ENCODE measurements at regions not wholly inside any gene's neighbourhood (a gene's known extent, or its start where the extent isn't known, plus 50 kb on each side); places are given as distances from the start of the nearest gene placed in this dataset.

- Histone ChIP-seq H3K4me2 (ENCODE audit: low read depth, low read length) (peak overlapping the region; percentile 17), H3K9ac (ENCODE audit: low read depth, low read length) (no peak overlapping the region), H4K5ac (ENCODE audit: low read depth, low read length) (no peak overlapping the region), H2BK5ac (ENCODE audit: low read depth, low read length, poor library complexity, severe bottlenecking) (peak overlapping the region; percentile 68), H2BK120ac (ENCODE audit: low read depth, low read length) (peak overlapping the region; percentile 80; the same call in 1 of the 2 replicates), H3K18ac (ENCODE audit: low read depth, low read length) (no peak overlapping the region), H3K79me1 (ENCODE audit: low read depth in 1 of 2, low read length in 2 of 2) (no peaks in the 10 kb centered on the region), H3K14ac (replicated peaks; ENCODE audit: low read depth, low read length) (0 out of 2 replicates have a peak overlapping the region, but pooled peaks have one; percentile 53), H3K36me3 (ENCODE audit: control insufficient read depth, insufficient read depth, low read length) (no peaks in the 10 kb centered on the region), H4K91ac (ENCODE audit: insufficient read depth, low read depth, low read length) (no peak overlapping the region), H3K27ac (ENCODE audit: insufficient read depth, low read length) (peak overlapping the region; percentile 51; the same call in 1 of the 2 replicates), H4K20me1 (ENCODE audit: insufficient read depth, low read length) (no peaks in the 10 kb centered on the region), H3K9me1 (ENCODE audit: insufficient read depth, low read length) (peaks cover 18% of the 10 kb centered on the region), H3K4me3 (ENCODE audit: insufficient read depth, low read depth, low read length) (no peak overlapping the region), H3K4me1 (ENCODE audit: control insufficient read depth, insufficient read depth, low read length) (peaks cover 22% of the 10 kb centered on the region), H2BK20ac (ENCODE audit: low read depth, low read length) (0 out of 2 replicates have a peak overlapping the region, but pooled peaks have one; percentile 31), H2AFZ (replicated peaks; ENCODE audit: low read length, poor library complexity) (no peak overlapping the region), H4K8ac (ENCODE audit: low read depth in 2 of 2, low read length in 2 of 2) (0 out of 4 replicates have a peak overlapping the region, but pooled peaks of 1 of the 2 experiments have one; percentile 76), H3K4ac (ENCODE audit: low read depth, low read length) (peak overlapping the region; percentile 74; the same call in 1 of the 2 replicates), H3K23ac (ENCODE audit: low read depth, low read length) (peak overlapping the region; percentile 70; the same call in 1 of the 2 replicates), H2AK5ac (ENCODE audit: low read depth, low read length) (no peak overlapping the region), H3K56ac (ENCODE audit: extremely low read depth, insufficient read depth, low read length) (no peak overlapping the region), H3K9me3 (ENCODE audit: control insufficient read depth, insufficient read depth, low read length) (no peaks in the 10 kb centered on the region), H2AK9ac (replicated peaks; ENCODE audit: low read depth, low read length, poor library complexity) (no peak overlapping the region), H3K27me3 (ENCODE audit: control insufficient read depth, insufficient read depth, low read length) (no peaks in the 10 kb centered on the region; the same call in 1 of the 2 replicates), H2BK15ac (ENCODE audit: low read depth, low read length) (peak overlapping the region; percentile 32; the same call in 1 of the 3 replicates)
- no CpG with 5 or more reads among the region's 5 CpGs for WGBS, 2 experiments (ENCODE audit: extremely low coverage in 2 of 2, insufficient read length in 1 of 2)
- ChIA-PET POLR2A (ENCODE audit: unreplicated experiment) (no interaction called here), CTCF (interaction anchor here (1.7 to 1.9 kb wide), 2 partner anchors 200 to 313 kb away, joined by 5 to 6 read pairs; no protein-coding TSS in a partner anchor)
- in situ Hi-C loops (cut with MboI; ENCODE audit: low sequenced_read_pairs): no loop called here
- BruUV-seq (replicated peaks): no TSS peak
- ATAC-seq (ENCODE audit: low read depth) (peak; percentile 60), DNase-seq (peak; percentile 96)
- dilution Hi-C loops (cut with HindIII; ENCODE audit: low sequenced_read_pairs, unreplicated experiment): no loop called here
- intact Hi-C loops (cut with micrococcal nuclease): loop anchor here (5.0 to 10.0 kb wide), 3 partner anchors 59 to 243 kb away; partner anchors contain the start of genes CDK8 and WASF3
- TF ChIP-seq ELK1 (IDR thresholded peaks at IDR 0.05; ENCODE audit: borderline replicate concordance, low read depth, low read length) (no peak), CTCF (conservative IDR thresholded peaks at IDR 0.05; ENCODE audit: low read depth, low read length) (no peak), CEBPB (IDR thresholded peaks at IDR 0.05; ENCODE audit: low read depth, low read length) (peak; percentile 53; the same call in 1 of the 2 replicates), MAFK (IDR thresholded peaks at IDR 0.05; ENCODE audit: low read depth, low read length) (peak; percentile 21; the same call in 1 of the 2 replicates), RAD21 (IDR thresholded peaks at IDR 0.05; ENCODE audit: low read length) (no peak), SMC3 (IDR thresholded peaks at IDR 0.05; ENCODE audit: low read depth, low read length) (no peak), MXI1 (IDR thresholded peaks at IDR 0.05; ENCODE audit: borderline replicate concordance, low read depth, low read length) (no peak), POLR2A (IDR thresholded peaks at IDR 0.05; ENCODE audit: low read depth, low read length) (no peak), MAZ (IDR thresholded peaks at IDR 0.05; ENCODE audit: borderline replicate concordance, low read depth, low read length) (no peak), NFE2L2 (IDR thresholded peaks at IDR 0.05; ENCODE audit: low read depth, low read length) (no peak), CHD1 (IDR thresholded peaks at IDR 0.05; ENCODE audit: low read depth, low read length) (no peak)
Observed at GRCh38 chr13:26497968-26498511, 59.4 kb upstream of the WASF3 start.

Measured in IMR-90 (cell line).